IMR-90 (cell line): ENCODE measurements at regions not wholly inside any gene's neighbourhood (a gene's known extent, or its start where the extent isn't known, plus 50 kb on each side); places are given as distances from the start of the nearest gene placed in this dataset.

Source experiments
- ATAC-seq: fragments of 200-7000 bp; cut with Tn5 transposase; 2 replicates; pipeline ENCODE4 v1.9.1; 2020; ENCODE audit warnings: low read depth, mild to moderate bottlenecking, moderate library complexity
- BruUV-seq: library from RNA; stranded (reverse); fragments of 400-500 nt; replicated peaks from 2 replicates; lab custom pipeline; 2021; lab: Mats Ljungman, UMichigan
- CTCF ChIA-PET: fragments of 300-600 bp; formaldehyde crosslinking; extraction: SDS; loops from one replicate; lab custom pipeline; 2021; ENCODE audit warnings: antibody characterized with exemption; lab: Yijun Ruan, JAX
- POLR2A ChIA-PET: fragments of 300-600 bp; sonication (Branson Sonifier 250); formaldehyde crosslinking; loops from one replicate; lab custom pipeline; 2022; ENCODE audit warnings: antibody characterized with exemption; ENCODE audit not compliant: unreplicated experiment; lab: Charles Lee
- DNase-seq: peaks from one replicate; pipeline ENCODE4 v3.0.0; 2013
- H2AFZ ChIP-seq: replicated peaks from 2 replicates; pipeline ENCODE3; 2013; ENCODE audit warnings: low read length, mild to moderate bottlenecking; ENCODE audit not compliant: poor library complexity
- H2AK5ac ChIP-seq: 2 replicates; pipeline ENCODE4 v1.6.1; 2013; ENCODE audit warnings: low read depth, low read length, inconsistent platforms
- H2AK9ac ChIP-seq: replicated peaks from 2 replicates; pipeline ENCODE3; 2013; ENCODE audit warnings: mild to moderate bottlenecking, low read depth, low read length, moderate library complexity; ENCODE audit not compliant: poor library complexity
- H2BK120ac ChIP-seq: 2 replicates; pipeline ENCODE4 v1.6.1; 2013; ENCODE audit warnings: low read depth, low read length, inconsistent platforms
- H2BK15ac ChIP-seq: 3 replicates; pipeline ENCODE4 v1.6.1; 2013; ENCODE audit warnings: low read depth, low read length, inconsistent platforms
- H2BK20ac ChIP-seq: 2 replicates; pipeline ENCODE4 v1.6.1; 2013; ENCODE audit warnings: low read depth, mild to moderate bottlenecking, inconsistent platforms, low read length, moderate library complexity
- H2BK5ac ChIP-seq: 2 replicates; pipeline ENCODE4 v1.6.1; 2013; ENCODE audit warnings: mild to moderate bottlenecking, low read depth, low read length, inconsistent platforms; ENCODE audit not compliant: poor library complexity, severe bottlenecking
- H3K14ac ChIP-seq: replicated peaks from 2 replicates; pipeline ENCODE4 v1.6.1; 2013; ENCODE audit warnings: low read depth, low read length, inconsistent platforms
- H3K18ac ChIP-seq: 2 replicates; pipeline ENCODE4 v1.6.1; 2013; ENCODE audit warnings: low read depth, low read length, control low read depth
- H3K23ac ChIP-seq: 2 replicates; pipeline ENCODE4 v1.6.1; 2013; ENCODE audit warnings: low read depth, low read length, inconsistent platforms
- H3K27ac ChIP-seq: 2 replicates; pipeline ENCODE4 v1.5.1; 2013; ENCODE audit warnings: mild to moderate bottlenecking, control low read depth, low read length; ENCODE audit not compliant: insufficient read depth
- H3K27me3 ChIP-seq: 2 replicates; pipeline ENCODE4 v1.6.1; 2013; ENCODE audit warnings: low read length; ENCODE audit not compliant: control insufficient read depth, insufficient read depth
- H3K36me3 ChIP-seq: 2 replicates; pipeline ENCODE4 v1.6.1; 2013; ENCODE audit warnings: low read length, mixed read lengths; ENCODE audit not compliant: control insufficient read depth, insufficient read depth
- H3K4ac ChIP-seq: 2 replicates; pipeline ENCODE4 v1.6.1; 2013; ENCODE audit warnings: low read depth, low read length, inconsistent platforms
- H3K4me1 ChIP-seq: 2 replicates; pipeline ENCODE4 v1.6.1; 2013; ENCODE audit warnings: low read length, mixed read lengths; ENCODE audit not compliant: control insufficient read depth, insufficient read depth
- H3K4me2 ChIP-seq: 2 replicates; pipeline ENCODE4 v1.6.1; 2013; ENCODE audit warnings: low read depth, mild to moderate bottlenecking, control low read depth, low read length, moderate library complexity
- H3K4me3 ChIP-seq: 2 replicates; pipeline ENCODE4 v1.5.1; 2013; ENCODE audit warnings: low read depth, mild to moderate bottlenecking, control low read depth, low read length, moderate library complexity; ENCODE audit not compliant: insufficient read depth
- H3K56ac ChIP-seq: 2 replicates; pipeline ENCODE4 v1.6.1; 2013; ENCODE audit warnings: low read length, inconsistent platforms; ENCODE audit not compliant: insufficient read depth; ENCODE audit errors: extremely low read depth
- H3K79me1 ChIP-seq, 2 experiments: 2 replicates each; pipeline ENCODE4 v1.6.1; 2013; ENCODE audit warnings: low read length in 2 of 2, inconsistent platforms in 1 of 2, low read depth in 1 of 2
- H3K9ac ChIP-seq: 2 replicates; pipeline ENCODE4 v1.6.1; 2013; ENCODE audit warnings: low read depth, low read length, control low read depth
- H3K9me1 ChIP-seq: 2 replicates; pipeline ENCODE4 v1.6.1; 2013; ENCODE audit warnings: low read length, inconsistent platforms; ENCODE audit not compliant: insufficient read depth
- H3K9me3 ChIP-seq: 2 replicates; pipeline ENCODE4 v1.6.1; 2013; ENCODE audit warnings: low read length; ENCODE audit not compliant: control insufficient read depth, insufficient read depth
- H4K20me1 ChIP-seq: 2 replicates; pipeline ENCODE4 v1.6.1; 2013; ENCODE audit warnings: low read length, inconsistent platforms; ENCODE audit not compliant: insufficient read depth
- H4K5ac ChIP-seq: 2 replicates; pipeline ENCODE4 v1.6.1; 2013; ENCODE audit warnings: mild to moderate bottlenecking, low read depth, low read length, control low read depth
- H4K8ac ChIP-seq, 2 experiments: 2 replicates each; pipeline ENCODE4 v1.6.1; 2013; ENCODE audit warnings: low read depth in 2 of 2, low read length in 2 of 2, control low read depth in 1 of 2, inconsistent platforms in 1 of 2
- H4K91ac ChIP-seq: 2 replicates; pipeline ENCODE4 v1.6.1; 2013; ENCODE audit warnings: low read depth, low read length, inconsistent platforms; ENCODE audit not compliant: insufficient read depth
- BHLHE40 ChIP-seq: fragments of 150-350 bp; IDR thresholded peaks from 2 replicates; pipeline ENCODE4 v1.6.1; 2016; ENCODE audit warnings: mild to moderate bottlenecking, low read depth, low read length
- CEBPB ChIP-seq: IDR thresholded peaks from 2 replicates; pipeline ENCODE4 v1.6.1; 2012; ENCODE audit warnings: low read depth, low read length, improper control_type of control experiment
- CHD1 ChIP-seq: IDR thresholded peaks from 2 replicates; pipeline ENCODE4 v1.6.1; 2012; ENCODE audit warnings: low read depth, low read length, improper control_type of control experiment
- CTCF ChIP-seq: conservative IDR thresholded peaks from 2 replicates; pipeline ENCODE4 v1.5.1; 2012; ENCODE audit warnings: mild to moderate bottlenecking, low read depth, low read length, improper control_type of control experiment
- ELK1 ChIP-seq: fragments of 150-350 bp; IDR thresholded peaks from 2 replicates; pipeline ENCODE4 v1.6.1; 2016; ENCODE audit warnings: low read depth, mild to moderate bottlenecking, low read length, moderate library complexity, borderline replicate concordance
- FOS ChIP-seq: fragments of 150-350 bp; IDR thresholded peaks from 2 replicates; pipeline ENCODE4 v1.6.1; 2016; ENCODE audit warnings: low read depth, low read length
- MAFK ChIP-seq: IDR thresholded peaks from 2 replicates; pipeline ENCODE4 v1.6.1; 2012; ENCODE audit warnings: low read depth, low read length, improper control_type of control experiment
- MAZ ChIP-seq: IDR thresholded peaks from 2 replicates; pipeline ENCODE4 v1.6.1; 2012; ENCODE audit warnings: low read depth, mild to moderate bottlenecking, low read length, improper control_type of control experiment, moderate library complexity, borderline replicate concordance
- MXI1 ChIP-seq: IDR thresholded peaks from 2 replicates; pipeline ENCODE4 v1.6.1; 2012; ENCODE audit warnings: low read depth, mild to moderate bottlenecking, low read length, moderate library complexity, borderline replicate concordance
- NFE2L2 ChIP-seq: fragments of 150-350 bp; IDR thresholded peaks from 2 replicates; pipeline ENCODE4 v1.6.1; 2016; ENCODE audit warnings: low read depth, mild to moderate bottlenecking, low read length
- POLR2A ChIP-seq: IDR thresholded peaks from 2 replicates; pipeline ENCODE4 v1.6.1; 2012; ENCODE audit warnings: mild to moderate bottlenecking, low read depth, low read length
- RAD21 ChIP-seq: IDR thresholded peaks from 2 replicates; pipeline ENCODE4 v1.6.1; 2012; ENCODE audit warnings: low read length, improper control_type of control experiment
- RCOR1 ChIP-seq: IDR thresholded peaks from 2 replicates; pipeline ENCODE4 v1.6.1; 2012; ENCODE audit warnings: mild to moderate bottlenecking, low read length, improper control_type of control experiment; ENCODE audit not compliant: insufficient replicate concordance
- RFX5 ChIP-seq: IDR thresholded peaks from 2 replicates; pipeline ENCODE4 v1.8.0; 2012; ENCODE audit warnings: low read depth, mild to moderate bottlenecking, low read length, moderate library complexity
- SMC3 ChIP-seq: fragments of 150-350 bp; IDR thresholded peaks from 2 replicates; pipeline ENCODE4 v1.6.1; 2016; ENCODE audit warnings: low read depth, mild to moderate bottlenecking, antibody characterized with exemption, low read length, moderate library complexity
- USF2 ChIP-seq: fragments of 150-350 bp; IDR thresholded peaks from 2 replicates; pipeline ENCODE4 v1.6.1; 2017; ENCODE audit warnings: mild to moderate bottlenecking, antibody characterized with exemption, low read length, low read depth
- whole genome bisulfite sequencing, 2 experiments: methylation state at CpG; one replicate each; pipeline versions ENCODE4 v1.1.5 to v1.1.7; 2013; ENCODE audit warnings: missing lambda C conversion rate in 2 of 2; ENCODE audit not compliant: insufficient read length in 1 of 2; ENCODE audit errors: extremely low coverage in 2 of 2; 5-methylcytosine and 5-hydroxymethylcytosine counted together
- dilution Hi-C: fragments of 300-500 bp; cut with HindIII; formaldehyde crosslinking; loops from one replicate; pipeline ENCODE4 v1.14.3; 2018; ENCODE audit warnings: low sequenced_read_pairs; ENCODE audit not compliant: unreplicated experiment
- in situ Hi-C: fragments of 300-500 bp; cut with MboI; formaldehyde crosslinking; loops from 3 replicates; pipeline ENCODE4 v1.14.3; 2019; ENCODE audit warnings: low sequenced_read_pairs, inconsistent platforms, mixed read lengths
- intact Hi-C: fragments of 100-400 bp; cut with micrococcal nuclease; formaldehyde crosslinking; loops from 2 replicates; pipeline ENCODE4 v1.10.0; 2022

GRCh38 chr10:29780639-29781038 lies 145.9 kb upstream of the SVIL start:
- H3K4me3 ChIP-seq, result no peak overlapping the region
- DNase-seq (no peak), ATAC-seq (no peak)
- peak overlapping the region; percentile 97 for H2AK5ac ChIP-seq
- peak overlapping the region; percentile 70 for H4K5ac ChIP-seq
- ChIA-PET CTCF (no interaction called here), POLR2A (no interaction called here)
- peak overlapping the region; percentile 95 for H3K4ac ChIP-seq
- in situ Hi-C loops (no loop called here), dilution Hi-C loops (no loop called here), intact Hi-C loops (no loop called here)
- H2BK5ac ChIP-seq, result peak overlapping the region; percentile 18
- peak overlapping the region; percentile 19 for H3K18ac ChIP-seq
- H3K27ac ChIP-seq, result no peak overlapping the region
- H2BK15ac ChIP-seq, result peak overlapping the region; percentile 96; the same call in 2 of the 3 replicates
- H2BK20ac ChIP-seq, result peak overlapping the region; percentile 91
- H2AK9ac ChIP-seq, result no peak overlapping the region
- no peak overlapping the region for H3K9ac ChIP-seq
- WGBS, 2 experiments, result 80 to 100% methylated on average over 1 to 2 of the region's 3 CpGs
- peak overlapping the region; percentile 6 to 88; a peak in 3 of 4 replicates for H4K8ac ChIP-seq
- H3K14ac ChIP-seq, result peak overlapping the region; percentile 94
- H3K9me3 ChIP-seq, result no peaks in the 10 kb centered on the region
- H3K4me1 ChIP-seq, result peaks cover 22% of the 10 kb centered on the region
- no peak for TF ChIP-seq RCOR1
- no peak for TF ChIP-seq CTCF
- TF ChIP-seq FOS, result no peak
- TF ChIP-seq SMC3, result no peak
- TF ChIP-seq MXI1, result no peak
- no peak for TF ChIP-seq USF2
- no peak for TF ChIP-seq RAD21
- TF ChIP-seq RFX5, result no peak
- TF ChIP-seq ELK1, result no peak
- TF ChIP-seq CHD1, result no peak
- no peak for TF ChIP-seq POLR2A
- TF ChIP-seq BHLHE40, result no peak
- TF ChIP-seq MAFK, result no peak
- TF ChIP-seq NFE2L2, result no peak
- no peak for TF ChIP-seq CEBPB
- no peak for TF ChIP-seq MAZ
- H2BK120ac ChIP-seq, result peak overlapping the region; percentile 91
- H3K23ac ChIP-seq, result peak overlapping the region; percentile 80; the same call in 1 of the 2 replicates
- peak overlapping the region; percentile 87 for H4K91ac ChIP-seq
- no peaks in the 10 kb centered on the region for H3K27me3 ChIP-seq
- no peak overlapping the region for H3K56ac ChIP-seq
- no TSS peak for BruUV-seq
- peaks cover 12% of the 10 kb centered on the region for H3K9me1 ChIP-seq
- no peak overlapping the region for H3K4me2 ChIP-seq
- H4K20me1 ChIP-seq, result no peaks in the 10 kb centered on the region
- peaks cover 0 to 14% of the 10 kb centered on the region in 2 experiments; a peak in 3 of 4 replicates for H3K79me1 ChIP-seq
- no peaks in the 10 kb centered on the region for H3K36me3 ChIP-seq
- peak overlapping the region; percentile 73 for H2AFZ ChIP-seq
